SK-N-SH treated with all-trans-retinoic acid at 6 μM for 48 hours (cell line): ENCODE measurements at regions not wholly inside any gene's neighbourhood (a gene's known extent, or its start where the extent isn't known, plus 50 kb on each side); places are given as distances from the start of the nearest gene placed in this dataset.
"Not testable (repeated sequence)": the region's sequence is repeated elsewhere in the genome, so short reads cannot be mapped to it uniquely, and the experiment has no call there.

Experiments
- ATAC-seq: fragments of 200-7000 bp; cut with Tn5 transposase; 3 replicates; pipeline ENCODE4 v1.9.1; 2020; ENCODE audit warnings: mild to moderate bottlenecking, moderate library complexity
- BACH2 ChIP-seq: fragments of 250-450 bp; sonication (Bioruptor Pico); IDR thresholded peaks from 2 replicates; pipeline ENCODE4 v1.9.0; 2021; ENCODE audit warnings: mild to moderate bottlenecking, borderline replicate concordance
- CREB5 ChIP-seq: fragments of 250-450 bp; sonication (Bioruptor Pico); IDR thresholded peaks from 2 replicates; pipeline ENCODE4 v1.5.1; 2020; ENCODE audit warnings: low read depth, mild to moderate bottlenecking, moderate library complexity
- CSDC2 ChIP-seq: fragments of 250-450 bp; sonication (Bioruptor Pico); IDR thresholded peaks from 2 replicates; pipeline ENCODE4 v1.5.0; 2020; ENCODE audit warnings: mild to moderate bottlenecking, moderate library complexity
- GLIS3 ChIP-seq: fragments of 250-450 bp; sonication (Bioruptor Pico); IDR thresholded peaks from 2 replicates; pipeline ENCODE4 v1.5.0; 2020; ENCODE audit warnings: mild to moderate bottlenecking, moderate library complexity
- ISL1 ChIP-seq: fragments of 250-450 bp; sonication (Bioruptor Pico); IDR thresholded peaks from 2 replicates; pipeline ENCODE4 v2.1.2; 2022; ENCODE audit warnings: mild to moderate bottlenecking, moderate library complexity
- POU6F1 ChIP-seq: fragments of 250-450 bp; sonication (Bioruptor Pico); IDR thresholded peaks from 2 replicates; pipeline ENCODE4 v1.8.0; 2021; ENCODE audit warnings: low read depth, mild to moderate bottlenecking, moderate library complexity, borderline replicate concordance
- PPARA ChIP-seq: fragments of 250-450 bp; sonication (Bioruptor Pico); IDR thresholded peaks from 2 replicates; pipeline ENCODE4 v1.5.0; 2020; ENCODE audit warnings: mild to moderate bottlenecking, borderline replicate concordance
- TCF4 ChIP-seq: fragments of 250-450 bp; sonication (Bioruptor Pico); IDR thresholded peaks from 2 replicates; pipeline ENCODE4 v1.8.0; 2021; ENCODE audit warnings: mild to moderate bottlenecking, moderate library complexity, borderline replicate concordance
- TOX ChIP-seq: fragments of 250-450 bp; sonication (Bioruptor Pico); IDR thresholded peaks from 2 replicates; pipeline ENCODE4 v1.8.0; 2021; ENCODE audit warnings: mild to moderate bottlenecking, moderate library complexity, borderline replicate concordance
- TSHZ2 ChIP-seq: fragments of 250-450 bp; sonication (Bioruptor Pico); IDR thresholded peaks from 2 replicates; pipeline ENCODE4 v1.5.0; 2020; ENCODE audit warnings: mild to moderate bottlenecking, moderate library complexity
- ZC3H10 ChIP-seq: fragments of 250-450 bp; sonication (Bioruptor Pico); IDR thresholded peaks from 2 replicates; pipeline ENCODE4 v1.5.1; 2021; ENCODE audit warnings: mild to moderate bottlenecking, moderate library complexity
- ZFP3 ChIP-seq: fragments of 250-450 bp; sonication (Bioruptor Pico); IDR thresholded peaks from 2 replicates; pipeline ENCODE4 v1.5.0; 2020; ENCODE audit warnings: mild to moderate bottlenecking, moderate library complexity
- ZFP30 ChIP-seq: fragments of 450-650 bp; formaldehyde crosslinking; IDR thresholded peaks from 2 replicates; pipeline ENCODE4 v1.5.0; 2022; ENCODE audit warnings: mild to moderate bottlenecking, moderate library complexity
- ZNF70 ChIP-seq: fragments of 450-650 bp; formaldehyde crosslinking; IDR thresholded peaks from 2 replicates; pipeline ENCODE4 v1.5.0; 2020; ENCODE audit warnings: mild to moderate bottlenecking, moderate library complexity
- TF ChIP-seq, protein P1 (sequence below): fragments of 250-450 bp; sonication (Bioruptor Pico); IDR thresholded peaks from 2 replicates; pipeline ENCODE4 v1.8.0; 2020; ENCODE audit warnings: mild to moderate bottlenecking, moderate library complexity, borderline replicate concordance
- TF ChIP-seq, protein P2 (sequence below): fragments of 250-450 bp; sonication (Bioruptor Pico); IDR thresholded peaks from 2 replicates; pipeline ENCODE4 v1.5.1; 2021; ENCODE audit warnings: mild to moderate bottlenecking, moderate library complexity

DNA sequence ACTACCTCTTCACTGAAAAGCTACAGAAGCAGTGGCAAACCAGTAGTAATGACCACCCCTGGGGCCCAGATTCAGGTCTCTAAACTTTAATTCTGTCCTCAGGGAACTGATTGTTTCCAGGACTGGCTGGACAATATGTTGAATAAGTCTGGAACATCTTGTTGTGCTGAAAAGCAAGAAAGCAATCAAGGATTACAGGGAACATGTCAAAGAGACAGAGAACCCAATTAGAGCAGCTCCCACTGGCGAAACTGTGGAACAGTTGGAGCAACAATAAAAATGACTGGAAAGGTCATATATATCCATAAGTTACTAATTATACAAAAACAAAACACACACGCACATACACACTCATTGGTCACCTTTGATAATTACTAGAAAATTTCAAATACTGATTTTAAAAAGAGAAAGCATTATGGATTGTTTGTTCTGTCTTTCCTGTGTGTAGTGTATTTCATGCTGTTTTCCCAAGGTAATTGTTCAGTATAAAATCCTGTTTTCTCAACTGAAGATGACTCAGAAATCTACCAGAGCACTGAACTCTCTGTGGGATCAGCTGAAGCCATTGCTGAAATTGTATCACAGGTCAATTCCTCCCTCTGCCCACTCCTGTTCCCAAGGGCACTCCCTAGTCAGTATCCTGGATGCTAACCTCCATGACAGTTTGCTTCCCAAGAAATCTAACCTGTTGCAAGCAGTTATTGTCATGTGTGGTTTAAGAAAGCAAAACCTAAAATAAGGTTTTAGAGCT lies 83.6 kb upstream of the RGS1 start:
- no peak for TF ChIP-seq ZFP3 (CRISPR knock-in tag)
- no peak for TF ChIP-seq TCF4 (CRISPR knock-in tag)
- TF ChIP-seq, protein P1, sequence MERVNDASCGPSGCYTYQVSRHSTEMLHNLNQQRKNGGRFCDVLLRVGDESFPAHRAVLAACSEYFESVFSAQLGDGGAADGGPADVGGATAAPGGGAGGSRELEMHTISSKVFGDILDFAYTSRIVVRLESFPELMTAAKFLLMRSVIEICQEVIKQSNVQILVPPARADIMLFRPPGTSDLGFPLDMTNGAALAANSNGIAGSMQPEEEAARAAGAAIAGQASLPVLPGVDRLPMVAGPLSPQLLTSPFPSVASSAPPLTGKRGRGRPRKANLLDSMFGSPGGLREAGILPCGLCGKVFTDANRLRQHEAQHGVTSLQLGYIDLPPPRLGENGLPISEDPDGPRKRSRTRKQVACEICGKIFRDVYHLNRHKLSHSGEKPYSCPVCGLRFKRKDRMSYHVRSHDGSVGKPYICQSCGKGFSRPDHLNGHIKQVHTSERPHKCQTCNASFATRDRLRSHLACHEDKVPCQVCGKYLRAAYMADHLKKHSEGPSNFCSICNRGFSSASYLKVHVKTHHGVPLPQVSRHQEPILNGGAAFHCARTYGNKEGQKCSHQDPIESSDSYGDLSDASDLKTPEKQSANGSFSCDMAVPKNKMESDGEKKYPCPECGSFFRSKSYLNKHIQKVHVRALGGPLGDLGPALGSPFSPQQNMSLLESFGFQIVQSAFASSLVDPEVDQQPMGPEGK (CRISPR knock-in tag), result no peak
- no peak for TF ChIP-seq ZC3H10
- no peak for ATAC-seq

DNA sequence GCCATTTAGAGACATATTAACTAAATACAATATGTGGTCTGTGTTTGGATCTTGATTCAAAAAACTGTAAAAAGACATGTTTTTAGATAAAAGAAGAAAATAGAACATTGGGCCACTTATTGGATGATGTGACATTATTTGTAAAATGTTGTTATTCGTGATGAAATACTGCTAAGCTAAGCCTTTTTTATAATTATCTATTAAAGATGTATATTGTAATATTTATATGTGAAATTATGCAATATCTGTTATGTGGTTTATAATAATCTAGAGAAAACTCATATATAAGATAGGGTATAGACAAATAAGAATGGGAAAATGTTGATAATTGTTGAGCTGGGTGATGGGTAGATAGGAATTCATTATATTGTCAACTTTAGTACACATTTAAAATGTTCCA lies 82.0 kb upstream of the RGS1 start:
- ATAC-seq, result no peak
- TF ChIP-seq POU6F1 (CRISPR knock-in tag), result no peak
- TF ChIP-seq GLIS3 (CRISPR knock-in tag), result no peak
- no peak for TF ChIP-seq BACH2 (CRISPR knock-in tag)
- no peak for TF ChIP-seq ISL1 (CRISPR knock-in tag)
- TF ChIP-seq TSHZ2 (CRISPR knock-in tag), result no peak

DNA sequence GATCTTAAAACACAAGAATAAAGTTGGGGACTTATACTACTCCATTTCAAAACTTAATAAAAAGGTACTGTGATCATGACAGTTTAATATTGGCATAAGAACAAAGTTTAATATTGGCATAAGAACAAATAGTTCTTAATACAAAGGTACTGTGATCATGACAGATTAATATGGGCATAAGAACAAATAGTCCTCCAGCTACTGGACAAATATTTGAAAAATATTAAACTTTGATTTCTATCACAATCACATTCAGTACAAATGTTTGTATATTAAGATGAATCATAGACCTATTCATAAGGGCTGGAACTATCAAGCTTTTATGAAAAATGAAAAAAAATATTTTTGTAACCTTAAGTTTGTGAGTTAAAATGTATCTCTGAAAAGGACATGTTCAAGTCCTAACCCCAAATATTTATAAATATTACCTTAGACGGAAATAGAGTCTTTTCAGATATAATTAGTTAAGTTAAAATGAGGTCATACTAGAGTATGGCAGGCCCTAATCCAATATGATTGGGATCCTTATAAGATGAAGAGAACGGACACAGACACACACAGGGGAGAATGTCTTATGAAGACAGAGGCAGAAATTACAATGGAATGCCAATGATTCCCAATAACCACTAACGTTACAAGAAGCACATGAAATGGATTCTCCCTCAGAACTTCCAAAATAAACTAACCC lies 79.1 kb upstream of the RGS1 start:
- no peak for ATAC-seq
- TF ChIP-seq ZNF70 (no peak), ZFP30 (CRISPR knock-in tag) (no peak), CSDC2 (CRISPR knock-in tag) (no peak), TCF4 (CRISPR knock-in tag) (no peak)
- TF ChIP-seq, protein P1 (CRISPR knock-in tag), result no peak

DNA sequence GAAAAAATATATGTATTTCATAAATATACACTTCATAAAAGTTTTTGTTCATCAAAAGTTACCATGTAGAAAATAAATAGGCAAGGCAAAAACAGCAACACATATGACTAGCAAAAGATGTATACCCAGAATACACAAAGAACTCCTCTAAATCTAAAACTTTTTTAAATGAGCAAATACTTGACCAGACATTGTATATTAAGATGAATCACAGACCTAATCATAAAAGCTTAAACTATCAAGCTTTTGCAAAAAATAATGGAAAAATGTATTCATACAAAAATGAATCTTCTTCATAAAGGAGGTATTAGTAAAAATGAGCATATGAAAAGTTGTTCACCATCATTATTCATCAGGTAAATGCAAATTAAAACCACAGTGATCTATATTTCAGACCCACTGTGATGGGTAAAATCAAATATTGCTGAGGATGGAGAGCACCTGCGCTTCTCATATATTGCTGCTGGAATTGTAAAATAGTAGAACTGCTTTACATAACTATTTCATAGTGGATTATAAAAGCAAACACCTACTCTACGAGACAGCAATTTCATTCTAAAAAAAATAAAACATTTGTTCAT lies 78.3 kb upstream of the RGS1 start:
- ATAC-seq, result no peak
- TF ChIP-seq PPARA (no peak), ZC3H10 (no peak), TOX (no peak), POU6F1 (CRISPR knock-in tag) (no peak), CREB5 (CRISPR knock-in tag) (no peak), ZNF70 (no peak)
- TF ChIP-seq, protein P2, sequence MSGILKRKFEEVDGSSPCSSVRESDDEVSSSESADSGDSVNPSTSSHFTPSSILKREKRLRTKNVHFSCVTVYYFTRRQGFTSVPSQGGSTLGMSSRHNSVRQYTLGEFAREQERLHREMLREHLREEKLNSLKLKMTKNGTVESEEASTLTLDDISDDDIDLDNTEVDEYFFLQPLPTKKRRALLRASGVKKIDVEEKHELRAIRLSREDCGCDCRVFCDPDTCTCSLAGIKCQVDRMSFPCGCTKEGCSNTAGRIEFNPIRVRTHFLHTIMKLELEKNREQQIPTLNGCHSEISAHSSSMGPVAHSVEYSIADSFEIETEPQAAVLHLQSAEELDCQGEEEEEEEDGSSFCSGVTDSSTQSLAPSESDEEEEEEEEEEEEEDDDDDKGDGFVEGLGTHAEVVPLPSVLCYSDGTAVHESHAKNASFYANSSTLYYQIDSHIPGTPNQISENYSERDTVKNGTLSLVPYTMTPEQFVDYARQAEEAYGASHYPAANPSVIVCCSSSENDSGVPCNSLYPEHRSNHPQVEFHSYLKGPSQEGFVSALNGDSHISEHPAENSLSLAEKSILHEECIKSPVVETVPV (CRISPR knock-in tag), result no peak

DNA sequence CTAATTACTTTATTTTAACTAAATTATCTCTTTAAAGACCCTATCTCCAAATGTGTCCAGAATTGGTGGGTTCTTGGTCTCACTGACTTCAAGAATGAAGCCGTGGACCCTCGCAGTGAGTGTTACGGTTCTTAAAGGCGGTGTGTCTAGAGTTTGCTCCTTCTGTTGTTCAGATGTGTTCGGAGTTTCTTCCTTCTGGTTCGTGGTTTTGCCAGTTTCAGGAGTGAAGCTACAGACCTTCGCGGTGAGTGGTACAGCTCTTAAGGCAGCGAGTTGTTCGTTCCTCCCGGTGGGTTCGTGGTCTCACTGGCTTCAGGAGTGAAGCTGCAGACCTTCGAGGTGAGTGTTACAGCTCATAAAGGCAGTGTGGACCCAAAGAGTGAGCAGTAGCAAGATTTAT lies 77.5 kb upstream of the RGS1 start:
- ATAC-seq, result not testable (repeated sequence)

DNA sequence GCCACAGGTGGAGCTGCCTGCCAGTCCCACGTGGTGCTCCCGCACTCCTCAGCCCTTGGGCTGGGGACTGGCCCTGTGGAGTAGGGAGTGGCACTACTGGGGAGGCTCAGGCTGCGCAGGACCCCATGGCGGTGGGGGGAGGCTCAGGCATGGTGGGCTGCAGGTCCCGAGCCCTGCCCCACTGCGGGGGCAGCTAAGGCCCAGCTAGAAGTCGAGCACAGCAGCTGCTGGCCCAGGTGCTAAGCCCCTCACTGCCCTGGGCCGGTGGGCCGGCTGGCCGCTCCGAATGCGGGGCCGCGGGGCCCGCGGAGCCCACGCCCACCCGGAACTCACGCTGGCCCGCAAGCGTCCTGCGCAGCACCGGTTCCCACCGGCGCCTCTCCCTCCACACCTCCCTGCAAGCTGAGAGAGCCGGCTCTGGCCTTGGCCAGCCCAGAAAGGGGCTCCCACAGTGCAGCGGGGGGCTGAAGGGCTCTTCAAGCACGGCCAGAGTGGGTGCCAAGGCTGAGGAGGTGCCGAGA lies 76.5 kb upstream of the RGS1 start:
- not testable (repeated sequence) for ATAC-seq

GRCh38 chr1:192500541-192500940 lies 75.0 kb upstream of the RGS1 start:
- ATAC-seq, result not testable (repeated sequence)
